ENCODE measurements at regions not wholly inside any gene's neighbourhood (a gene's known extent, or its start where the extent isn't known, plus 50 kb on each side); places are given as distances from the start of the nearest gene placed in this dataset.

DNA sequence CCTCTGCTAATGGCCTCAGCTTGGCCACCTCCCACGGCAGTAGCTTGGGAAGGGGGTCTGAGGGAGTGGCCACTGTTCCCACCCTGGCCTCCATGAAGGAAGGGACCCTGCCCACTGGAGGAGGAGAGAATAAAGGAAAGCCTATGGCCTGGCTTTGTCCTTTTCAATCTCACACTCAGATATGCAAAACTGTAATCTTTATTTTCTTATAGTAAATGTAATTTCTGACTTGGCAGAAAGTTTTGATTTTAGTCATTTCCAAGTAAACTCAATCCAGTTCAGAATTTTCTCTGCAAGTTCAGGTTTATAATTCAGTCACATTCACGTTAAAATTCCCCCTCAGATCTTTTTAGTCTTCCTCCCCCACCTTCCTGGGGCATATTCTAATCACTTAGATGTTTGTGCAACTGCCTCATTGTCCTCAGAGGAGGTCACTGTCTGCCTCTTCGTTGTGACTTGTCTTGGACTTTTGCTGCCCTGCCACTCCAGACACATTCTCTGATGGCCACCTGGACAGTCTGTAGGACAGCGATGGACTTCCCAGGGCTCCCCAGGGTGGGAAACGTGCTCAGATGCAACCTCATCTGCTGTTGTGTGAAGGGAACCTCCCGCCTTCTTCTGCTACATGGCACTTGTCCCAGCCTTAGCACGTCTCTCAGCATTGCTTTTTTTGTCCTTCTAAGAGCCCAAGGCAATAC lies 222.8 kb upstream of the TBL1XR1 start:
- ChIA-PET POLR2A (no interaction called here), CTCF (interaction anchor here (0.9 kb wide), 1 partner anchor 358 kb away, joined by 3 read pairs; no protein-coding TSS in a partner anchor)

- ChIA-PET CTCF (interaction anchor here (0.9 to 1.1 kb wide), 2 partner anchors 262 to 357 kb away, joined by 3 read pairs; no protein-coding TSS in a partner anchor), POLR2A (no interaction called here)
Measured at GRCh38 chr3:177420651-177421480, 223.6 kb upstream of the TBL1XR1 start.

DNA sequence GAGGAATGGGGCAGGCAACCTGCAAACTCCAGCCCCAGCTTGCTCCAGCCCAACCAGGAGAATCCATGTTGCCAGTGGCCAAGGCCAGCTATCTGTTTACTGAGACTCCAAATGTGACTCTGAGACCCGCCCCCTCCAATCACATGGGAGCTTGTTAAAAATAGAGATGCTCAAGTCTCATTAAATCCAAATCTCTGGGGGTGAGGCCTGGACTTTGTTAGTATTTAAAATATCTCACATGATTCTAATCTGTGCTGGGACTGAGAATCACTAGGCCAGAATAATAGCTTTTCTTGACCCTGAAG lies 224.2 kb upstream of the TBL1XR1 start:
- ChIA-PET POLR2A (no interaction called here), CTCF (interaction anchor here (0.9 to 1.1 kb wide), 2 partner anchors 263 to 357 kb away, joined by 3 read pairs; no protein-coding TSS in a partner anchor)

- ChIA-PET CTCF (no interaction called here), POLR2A (no interaction called here)
Measured at GRCh38 chr3:177424521-177424920, 227.2 kb upstream of the TBL1XR1 start.

DNA sequence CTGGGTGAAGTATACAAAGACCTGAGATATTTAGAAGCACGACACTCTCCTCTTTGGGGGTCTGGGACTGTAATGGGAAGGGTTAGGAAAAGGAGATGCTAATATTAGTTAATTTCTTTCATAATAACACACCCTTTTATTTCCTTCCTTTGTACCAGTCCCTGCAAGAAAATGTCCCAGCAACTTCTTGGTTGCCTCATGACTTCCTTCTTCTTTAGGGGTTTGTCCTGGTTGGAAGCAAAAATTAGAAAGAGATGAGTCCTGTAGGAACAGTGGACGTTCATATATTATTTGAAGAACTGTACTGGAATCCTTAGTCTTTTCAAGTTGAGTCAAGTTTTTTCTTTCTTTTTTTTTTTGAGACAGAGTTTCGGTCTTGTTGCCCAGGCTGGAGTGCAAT lies 227.8 kb upstream of the TBL1XR1 start:
- POLR2A ChIA-PET = no interaction called here
- CTCF ChIA-PET = no interaction called here

GRCh38 chr3:177426106-177426877 lies 229.0 kb upstream of the TBL1XR1 start:
- CTCF ChIA-PET = no interaction called here
- POLR2A ChIA-PET = interaction anchor here (0.6 to 0.9 kb wide), 3 partner anchors 229 to 417 kb away, joined by 3 read pairs; partner anchors contain the start of gene TBL1XR1

GRCh38 chr3:177426878-177427495 lies 229.7 kb upstream of the TBL1XR1 start:
- ChIA-PET POLR2A (interaction anchor here (0.7 to 0.9 kb wide), 2 partner anchors 230 to 416 kb away, joined by 3 read pairs; partner anchors contain the start of gene TBL1XR1), CTCF (interaction anchor here (1.1 to 1.5 kb wide), 2 partner anchors 8 to 66 kb away, joined by 3 read pairs; no protein-coding TSS in a partner anchor)

GRCh38 chr3:177427540-177427939 lies 230.3 kb upstream of the TBL1XR1 start:
- ChIA-PET CTCF (interaction anchor here (1.1 to 1.5 kb wide), 2 partner anchors 9 to 66 kb away, joined by 3 read pairs; no protein-coding TSS in a partner anchor), POLR2A (interaction anchor here (0.6 kb wide), 1 partner anchor 227 kb away, joined by 3 read pairs; no protein-coding TSS in a partner anchor)

DNA sequence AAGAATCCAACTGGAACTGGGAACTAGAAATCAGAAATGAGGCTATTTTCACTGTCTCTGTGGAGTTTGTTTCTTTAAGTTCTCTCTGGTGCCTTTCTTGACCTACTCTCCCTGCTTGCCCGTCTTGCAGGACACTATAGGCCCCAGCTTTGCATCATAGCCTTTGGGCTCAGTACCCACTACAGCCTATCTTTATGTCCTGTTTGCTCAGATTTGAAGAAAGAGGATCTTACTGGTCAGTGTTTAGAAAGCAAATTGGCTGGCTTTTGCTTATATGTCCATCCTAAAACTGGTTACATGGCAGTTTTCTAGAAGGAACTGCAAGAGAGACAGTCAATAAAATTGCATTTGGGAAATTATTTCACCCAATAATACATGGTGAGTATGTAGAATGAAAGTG lies 231.8 kb upstream of the TBL1XR1 start:
- POLR2A ChIA-PET = no interaction called here

DNA sequence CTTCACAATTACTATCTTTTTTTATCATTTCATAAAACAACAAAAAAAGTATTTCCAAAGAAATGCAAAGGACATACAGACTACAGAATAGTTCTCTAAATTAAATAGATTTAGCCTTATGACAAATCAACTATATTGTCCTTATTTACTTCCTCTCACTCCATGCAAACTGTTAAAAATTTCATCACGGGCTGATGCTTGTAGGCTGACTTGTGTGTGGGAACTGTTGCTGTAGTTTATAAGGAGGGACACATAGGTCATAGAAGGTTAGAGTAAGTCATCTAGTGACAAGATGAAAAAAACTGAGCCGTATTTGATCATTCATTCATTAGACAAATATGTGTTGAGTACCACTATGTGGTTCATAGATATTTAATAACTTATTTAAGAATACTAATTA lies 232.5 kb upstream of the TBL1XR1 start:
- CTCF ChIA-PET = no interaction called here
- POLR2A ChIA-PET = no interaction called here

More for the DNA sequence above, 231.8 kb upstream of the TBL1XR1 start:
- CTCF ChIA-PET = no interaction called here

DNA sequence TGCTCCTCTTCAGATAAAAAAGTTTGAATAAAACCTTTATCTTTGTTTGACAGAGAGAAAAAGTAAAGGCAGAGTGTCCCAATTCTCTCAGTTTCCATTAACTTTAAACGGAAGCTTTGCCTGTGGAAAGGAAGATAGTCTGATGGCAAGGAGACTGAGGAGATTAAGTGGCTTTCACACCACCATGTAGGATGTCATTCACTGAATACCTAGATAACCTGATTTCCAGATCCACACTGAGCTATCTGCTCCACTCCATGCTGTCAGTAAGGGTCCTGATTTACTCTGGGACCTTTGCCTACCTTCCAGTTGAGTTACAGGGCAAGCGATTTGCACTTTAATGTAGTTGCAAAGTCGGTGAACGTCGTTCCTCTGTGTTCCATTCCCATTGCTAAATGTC lies 233.4 kb upstream of the TBL1XR1 start:
- POLR2A ChIA-PET = no interaction called here
- CTCF ChIA-PET = no interaction called here

- ChIA-PET CTCF (no interaction called here), POLR2A (no interaction called here)
Measured at GRCh38 chr3:177431525-177432176, 234.4 kb upstream of the TBL1XR1 start.

GRCh38 chr3:177435301-177435700 lies 238.0 kb upstream of the TBL1XR1 start:
- POLR2A ChIA-PET = no interaction called here
- CTCF ChIA-PET = no interaction called here

GRCh38 chr3:177437513-177438337 lies 240.4 kb upstream of the TBL1XR1 start:
- CTCF ChIA-PET = no interaction called here
- POLR2A ChIA-PET = no interaction called here

DNA sequence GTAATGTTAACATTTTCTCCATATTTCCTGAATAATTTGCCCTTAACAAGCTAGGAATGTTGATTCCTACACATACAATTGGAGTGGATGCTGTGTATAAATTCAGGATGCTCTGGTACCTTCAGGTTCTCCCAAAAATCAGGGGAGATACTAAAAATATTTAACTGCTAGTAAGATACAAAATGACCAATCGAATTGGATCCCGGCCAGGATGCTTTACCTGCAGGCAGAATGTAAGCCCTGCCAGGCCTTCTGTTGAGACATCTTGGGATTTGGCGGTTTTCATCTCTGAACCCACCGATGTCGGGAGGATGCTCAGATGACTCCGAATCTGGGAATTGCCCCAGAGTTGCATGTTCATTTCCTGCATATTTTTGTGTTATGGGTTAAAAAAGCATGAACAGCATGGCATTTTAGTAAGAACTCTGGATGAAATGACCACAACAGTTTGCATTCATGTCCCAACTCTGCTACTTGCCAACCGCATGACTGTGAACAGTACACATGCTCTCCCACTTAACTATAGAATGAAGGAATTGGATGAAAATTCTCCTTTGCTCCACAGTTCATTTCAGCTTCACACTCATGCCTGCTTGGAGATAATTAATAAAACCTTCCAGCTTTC lies 241.4 kb upstream of the TBL1XR1 start:
- POLR2A ChIA-PET = no interaction called here
- CTCF ChIA-PET = interaction anchor here (0.6 kb wide), 1 partner anchor 149 kb away, joined by 3 read pairs; no protein-coding TSS in a partner anchor

DNA sequence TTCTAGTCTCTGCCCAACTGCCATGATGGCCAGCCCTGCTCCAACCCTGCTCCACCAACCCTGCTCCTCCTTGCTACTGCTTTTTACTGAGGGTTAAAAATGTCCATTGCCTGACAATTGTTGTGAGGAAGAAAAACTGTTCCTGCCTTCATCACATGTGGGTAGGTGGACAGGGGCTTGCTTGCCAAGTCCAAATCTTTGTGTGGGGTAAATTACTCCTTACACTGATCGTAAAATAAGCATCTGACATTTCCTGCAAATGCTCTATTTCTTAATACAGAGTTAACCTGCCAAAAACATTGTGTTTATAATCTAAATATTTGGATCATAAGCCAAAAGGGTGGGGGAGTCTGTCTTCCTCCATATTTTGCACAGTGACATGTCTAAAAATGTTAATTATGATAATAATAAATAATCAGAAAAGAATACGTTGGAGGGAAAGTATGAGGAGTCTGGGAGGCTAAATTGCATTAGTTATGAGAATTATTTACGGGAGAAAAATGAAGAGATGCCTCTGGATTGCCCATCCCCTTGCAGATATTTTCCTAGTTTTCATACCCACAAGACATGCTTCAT lies 242.5 kb upstream of the TBL1XR1 start:
- POLR2A ChIA-PET = no interaction called here
- CTCF ChIA-PET = no interaction called here

DNA sequence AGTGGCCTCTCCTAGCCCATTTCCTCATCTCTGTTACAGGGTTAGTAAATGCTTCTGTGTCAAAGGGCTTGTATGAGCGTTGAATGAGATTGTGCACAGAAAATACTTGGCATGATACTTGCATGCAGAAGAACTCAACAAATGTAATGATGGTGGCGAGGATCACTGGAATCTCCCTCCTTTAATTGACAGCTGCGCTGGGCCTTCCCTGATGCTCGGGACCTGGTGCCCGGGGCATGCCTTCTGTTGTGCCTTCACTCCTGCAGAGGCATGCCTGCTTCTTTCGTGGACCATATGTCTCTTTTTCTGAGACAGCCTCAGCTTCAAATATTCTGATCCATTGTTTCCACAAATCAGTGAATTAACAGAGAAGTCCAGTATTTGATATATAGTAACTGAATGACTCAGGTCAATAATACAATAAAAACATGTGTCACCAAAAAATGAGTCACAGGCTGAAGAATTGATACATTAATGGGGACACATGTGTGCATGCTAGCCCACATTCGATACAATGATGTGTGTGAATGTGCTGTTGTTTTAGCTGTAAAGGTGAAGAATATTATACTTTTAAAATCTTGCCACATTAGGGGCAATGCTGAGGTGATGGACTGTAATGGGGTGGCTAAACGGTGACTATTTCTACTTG lies 243.3 kb upstream of the TBL1XR1 start:
- POLR2A ChIA-PET = no interaction called here

More for the DNA sequence above, 243.3 kb upstream of the TBL1XR1 start:
- CTCF ChIA-PET = no interaction called here
